ENCODE measurements at regions not wholly inside any gene's neighbourhood (a gene's known extent, or its start where the extent isn't known, plus 50 kb on each side); places are given as distances from the start of the nearest gene placed in this dataset.

- 75 to 95% (median 87%) methylated on average over 2 of the region's 2 CpGs for WGBS, 4 donors
- TF ChIP-seq POLR2A (IDR thresholded peaks at IDR 0.05) (no peak), CTCF (IDR thresholded peaks at IDR 0.05) (no peak)
- intact Hi-C loops (cut with DNase I), result loop anchor here in 1 of 2 donors (10.0 kb wide), 1 partner anchor 202 kb away; no protein-coding TSS in a partner anchor
- H3K4me1 ChIP-seq (replicated peaks in 1 of 2), result no peaks in the 10 kb centered on the region
- H3K27me3 ChIP-seq, result no peaks in the 10 kb centered on the region
- no peak for DNase-seq
- H3K36me3 ChIP-seq (replicated peaks in 1 of 2), result no peaks in the 10 kb centered on the region
- no peak overlapping the region for H3K27ac ChIP-seq
- H3K4me3 ChIP-seq, result no peak overlapping the region
- H3K9me3 ChIP-seq (replicated peaks in 1 of 3), result no peaks in the 10 kb centered on the region
These were observed 168.8 kb upstream of the TBX20 start for GRCh38 chr7:35422715-35423114.

GRCh38 chr7:35420656-35421055, 166.8 kb upstream of the TBX20 start:
- Histone ChIP-seq H3K27ac (no peak overlapping the region), H3K4me3 (no peak overlapping the region), H3K27me3 (no peaks in the 10 kb centered on the region), H3K9me3 (replicated peaks in 1 of 3) (no peaks in the 10 kb centered on the region), H3K4me1 (replicated peaks in 1 of 2) (no peaks in the 10 kb centered on the region), H3K36me3 (replicated peaks in 1 of 2) (no peaks in the 10 kb centered on the region)
- intact Hi-C loops (cut with DNase I), result loop anchor here in 1 of 2 donors (10.0 kb wide), 1 partner anchor 204 kb away; no protein-coding TSS in a partner anchor
- DNase-seq, result no peak
- TF ChIP-seq POLR2A (IDR thresholded peaks at IDR 0.05) (no peak), CTCF (IDR thresholded peaks at IDR 0.05) (no peak)
- 42 to 45% (median 44%) methylated on average over 4 of the region's 4 CpGs for WGBS, 4 donors

- Histone ChIP-seq H3K27me3 (no peaks in the 10 kb centered on the region), H3K27ac (no peak overlapping the region), H3K36me3 (replicated peaks in 1 of 2) (no peaks in the 10 kb centered on the region), H3K4me1 (replicated peaks in 1 of 2) (no peaks in the 10 kb centered on the region), H3K4me3 (no peak overlapping the region), H3K9me3 (replicated peaks in 1 of 3) (no peaks in the 10 kb centered on the region)
- WGBS, 4 donors, result 57 to 67% (median 62%) methylated on average over 5 of the region's 5 CpGs
- no peak for TF ChIP-seq POLR2A (IDR thresholded peaks at IDR 0.05)
- TF ChIP-seq CTCF (IDR thresholded peaks at IDR 0.05), result no peak
- no peak for DNase-seq
- intact Hi-C loops (cut with DNase I), result no loop called here
These were observed 165.5 kb upstream of the TBX20 start for GRCh38 chr7:35419391-35419755.

- H3K4me1 ChIP-seq (replicated peaks in 1 of 2), result no peaks in the 10 kb centered on the region
- H3K36me3 ChIP-seq (replicated peaks in 1 of 2), result no peaks in the 10 kb centered on the region
- H3K27ac ChIP-seq, result no peak overlapping the region
- H3K27me3 ChIP-seq, result no peaks in the 10 kb centered on the region
- 57 to 73% (median 70%) methylated on average over 21 to 24 of the region's 24 CpGs for WGBS, 4 donors
- H3K4me3 ChIP-seq, result no peak overlapping the region
- TF ChIP-seq CTCF (IDR thresholded peaks at IDR 0.05) (no peak), POLR2A (IDR thresholded peaks at IDR 0.05) (no peak)
- intact Hi-C loops (cut with DNase I), result no loop called here
- no peak for DNase-seq
- no peaks in the 10 kb centered on the region for H3K9me3 ChIP-seq (replicated peaks in 1 of 3)
These were observed 165.0 kb upstream of the TBX20 start for GRCh38 chr7:35418716-35419390.
